GM12878 (cell line): ENCODE measurements at regions not wholly inside any gene's neighbourhood (a gene's known extent, or its start where the extent isn't known, plus 50 kb on each side); places are given as distances from the start of the nearest gene placed in this dataset.
A peak's percentile ranks its signal among the peaks of the same experiment; 100 is the strongest.

ENCODE experiments used
- ATAC-seq: fragments of 200-7000 bp; cut with Tn5 transposase; 3 replicates; pipeline ENCODE4 v1.9.1; 2020; ENCODE audit warnings: mild to moderate bottlenecking, moderate library complexity
- BruUV-seq: library from RNA; stranded (reverse); fragments of 400-500 nt; replicated peaks from 2 replicates; lab custom pipeline; 2021; lab: Mats Ljungman, UMichigan
- CTCF ChIA-PET: fragments of 300-600 bp; sonication (Branson Sonifier 250); formaldehyde crosslinking; extraction: SDS; loops from one replicate; lab custom pipeline; 2021; ENCODE audit warnings: inconsistent platforms; lab: Yijun Ruan, JAX
- POLR2A ChIA-PET: fragments of 350-600 bp; formaldehyde crosslinking; extraction: SDS; loops from one replicate; lab custom pipeline; 2021; ENCODE audit warnings: inconsistent platforms; lab: Charles Lee
- RAD21 ChIA-PET: fragments of 300-600 bp; sonication (Branson Sonifier 250); formaldehyde crosslinking; loops from one replicate; lab custom pipeline; 2023; ENCODE audit warnings: antibody characterized with exemption; ENCODE audit not compliant: unreplicated experiment; lab: Charles Lee
- SMC1A ChIA-PET: fragments of 300-600 bp; sonication (Branson Sonifier 250); formaldehyde crosslinking; loops from one replicate; lab custom pipeline; 2023; ENCODE audit not compliant: unreplicated experiment, uncharacterized antibody; lab: Charles Lee
- DNase-seq: peaks from one replicate; pipeline ENCODE4 v3.0.0-alpha.2; 2011; ENCODE audit warnings: low read depth, low spot score
- FAIRE-seq: peaks from 3 replicates; lab custom pipeline; 2011; peaks lifted over from hg19 to GRCh38; lab: Jason Lieb, UNC
- H2AFZ ChIP-seq: 2 replicates; pipeline ENCODE4 v1.6.0; 2011; ENCODE audit warnings: low read depth, low read length, control low read depth; ENCODE audit not compliant: control insufficient read depth
- H3K27ac ChIP-seq: 2 replicates; pipeline ENCODE4 v1.5.1; 2011; ENCODE audit warnings: control low read depth; ENCODE audit not compliant: control insufficient read depth, insufficient read depth
- H3K27me3 ChIP-seq, 2 experiments: replicated peaks in 1 of 2; 2 replicates each; pipeline versions ENCODE4 v1.6.0 to v1.6.1; 2011; ENCODE audit warnings: low read length in 1 of 2; ENCODE audit not compliant: control insufficient read depth in 2 of 2, insufficient read depth in 2 of 2
- H3K36me3 ChIP-seq, 2 experiments: 2 replicates each; pipeline ENCODE4 v1.5.1; 2011; ENCODE audit warnings: low read length in 1 of 2; ENCODE audit not compliant: control insufficient read depth in 2 of 2, insufficient read depth in 2 of 2
- H3K4me1 ChIP-seq: 2 replicates; pipeline ENCODE4 v1.6.1; 2011; ENCODE audit warnings: mild to moderate bottlenecking, low read length, moderate library complexity, mixed read lengths; ENCODE audit not compliant: control insufficient read depth, insufficient read depth
- H3K4me2 ChIP-seq: 2 replicates; pipeline ENCODE4 v1.6.0; 2011; ENCODE audit warnings: control low read depth; ENCODE audit not compliant: control insufficient read depth, insufficient read depth
- H3K4me3 ChIP-seq: fragments of 200-600 bp; sonication (generic); 2 replicates; pipeline ENCODE4 v1.5.1; 2016
- H3K79me2 ChIP-seq: 2 replicates; pipeline ENCODE4 v1.6.0; 2011; ENCODE audit warnings: low read length; ENCODE audit not compliant: control insufficient read depth, insufficient read depth
- H3K9ac ChIP-seq: 2 replicates; pipeline ENCODE4 v1.8.0; 2011; ENCODE audit warnings: low read length, control low read depth, mixed read lengths; ENCODE audit not compliant: control insufficient read depth, insufficient read depth
- H3K9me3 ChIP-seq: replicated peaks from 3 replicates; pipeline ENCODE4 v1.5.1; 2011; ENCODE audit warnings: mild to moderate bottlenecking, low read length; ENCODE audit not compliant: control insufficient read depth, insufficient read depth
- H4K20me1 ChIP-seq: 2 replicates; pipeline ENCODE4 v1.6.0; 2011; ENCODE audit not compliant: control insufficient read depth, insufficient read depth
- CUX1 ChIP-seq: IDR thresholded peaks from 2 replicates; pipeline ENCODE4 v1.6.1; 2012; ENCODE audit warnings: improper control_type of control experiment, low read depth, low read length; ENCODE audit not compliant: insufficient replicate concordance
- ELK1 ChIP-seq: IDR thresholded peaks from 2 replicates; pipeline ENCODE4 v1.6.1; 2012; ENCODE audit warnings: low read depth, low read length, improper control_type of control experiment
- EP300 ChIP-seq, 2 experiments: fragments of 150-350 bp in 1 of 2; IDR thresholded peaks; 2 replicates each; pipeline ENCODE4 v1.6.1; 2011 to 2012; ENCODE audit warnings: low read depth in 2 of 2, low read length in 2 of 2, borderline replicate concordance in 1 of 2, improper control_type of control experiment in 1 of 2, inconsistent platforms in 1 of 2; ENCODE audit not compliant: control insufficient read depth in 1 of 2
- YBX1 ChIP-seq: fragments of 450-650 bp; IDR thresholded peaks from 2 replicates; pipeline ENCODE4 v1.6.1; 2016; ENCODE audit warnings: antibody characterized with exemption
- ZBTB11 ChIP-seq: fragments of 450-650 bp; formaldehyde crosslinking; IDR thresholded peaks from 2 replicates; pipeline ENCODE4 v1.5.0; 2022; ENCODE audit warnings: mild to moderate bottlenecking, missing genetic modification characterization
- WGBS: methylation state at CpG from one replicate; pipeline ENCODE4 v1.1.6; 2016; ENCODE audit warnings: low lambda C conversion rate; ENCODE audit not compliant: insufficient replicate concordance, insufficient coverage; ENCODE audit errors: missing lambda C conversion rate; 5-methylcytosine and 5-hydroxymethylcytosine counted together
- in situ Hi-C: fragments of 300-500 bp; cut with MboI; formaldehyde crosslinking; loops from 9 replicates; pipeline ENCODE4 v1.14.3; 2018; ENCODE audit warnings: mixed read lengths
- intact Hi-C: fragments of 100-400 bp; cut with micrococcal nuclease; formaldehyde crosslinking; loops from one replicate; pipeline ENCODE4 v1.14.2; 2022; ENCODE audit not compliant: unreplicated experiment

- TF ChIP-seq ZBTB11, result no peak
These were observed 135.6 kb downstream of the TM9SF2 start (continued) for GRCh38 chr13:99636728-99637353.

- no peak for ATAC-seq
- BruUV-seq, result no TSS peak
- Histone ChIP-seq H3K9me3 (no peaks in the 10 kb centered on the region; the same call in 2 of the 3 replicates), H3K9ac (no peak overlapping the region), H3K4me1 (peaks cover 11% of the 10 kb centered on the region)
- in situ Hi-C loops (no loop called here), intact Hi-C loops (no loop called here)
- ChIA-PET RAD21 (no interaction called here), CTCF (interaction anchor here (0.6 to 0.9 kb wide), 2 partner anchors 18 to 599 kb away, joined by 3 to 5 read pairs; no protein-coding TSS in a partner anchor), SMC1A (no interaction called here)
- TF ChIP-seq EP300 (IDR thresholded peaks at IDR 0.05; ENCODE audit: borderline replicate concordance in 1 of 2, control insufficient read depth in 1 of 2, low read depth in 2 of 2, low read length in 2 of 2) (no peak), CUX1 (no peak), YBX1 (no peak), ELK1 (no peak)
- TF ChIP-seq, all 136 proteins: peak for 0
- WGBS, result 0% methylated on average over 1 of the region's 1 CpG
- DNase-seq (no peak), FAIRE-seq (no peak)
- Histone ChIP-seq H3K4me3 (no peak overlapping the region), H3K4me2 (peak overlapping the region; percentile 28; the same call in 1 of the 2 replicates), H3K27ac (no peak overlapping the region), H4K20me1 (no peaks in the 10 kb centered on the region), H3K36me3 (no peaks in the 10 kb centered on the region), H3K79me2 (no peaks in the 10 kb centered on the region), H3K27me3 (no peaks in the 10 kb centered on the region), H2AFZ (no peak overlapping the region)
- POLR2A ChIA-PET, result no interaction called here
These were observed 135.0 kb downstream of the TM9SF2 start for GRCh38 chr13:99636306-99636705.
